ENCODE measurements at regions not wholly inside any gene's neighbourhood (a gene's known extent, or its start where the extent isn't known, plus 50 kb on each side); places are given as distances from the start of the nearest gene placed in this dataset.

GRCh38 chr1:112817555-112818373, 102.6 kb upstream of the PPM1J start:
- Mint-ChIP-seq H3K27ac (peak overlapping the region; percentile 97), H3K4me3 (no peak overlapping the region), H3K4me1 (peaks cover 54% of the 10 kb centered on the region), H3K27me3 (ENCODE audit: low read depth) (no peaks in the 10 kb centered on the region), H3K36me3 (peaks cover 7% of the 10 kb centered on the region), H3K9me3 (no peaks in the 10 kb centered on the region)
- ChIA-PET CTCF (interaction anchor here (0.7 to 2.6 kb wide), 16 partner anchors 8 to 255 kb away, joined by 3 to 18 read pairs (median 4); partner anchors contain the start of genes LRIG2 and PPM1J), POLR2A (interaction anchor here (0.6 to 1.8 kb wide), 9 partner anchors 12 to 1792 kb away, joined by 3 to 18 read pairs (median 7); partner anchors contain the start of gene LRIG2)
- ATAC-seq (peak; percentile 94), DNase-seq (ENCODE audit: low spot score) (peak; percentile 82)
- TF ChIP-seq ZSCAN18 (CRISPR knock-in tag; IDR thresholded peaks at IDR 0.05) = peak; percentile 91
- 0 out of 2 replicates have a peak, but pooled peaks have one; percentile 17 for TF ChIP-seq USF2 (CRISPR knock-in tag; IDR thresholded peaks at IDR 0.05)
- peak; percentile 52; the same call in 1 of the 2 replicates for TF ChIP-seq SMAD3 (CRISPR knock-in tag; IDR thresholded peaks at IDR 0.05; ENCODE audit: borderline replicate concordance)
- TF ChIP-seq TCF7 (CRISPR knock-in tag; IDR thresholded peaks at IDR 0.05; ENCODE audit: low read depth) = no peak
- TF ChIP-seq FOXJ3 (CRISPR knock-in tag; IDR thresholded peaks at IDR 0.05; ENCODE audit: borderline replicate concordance) = no peak
- TF ChIP-seq ZNF425 (CRISPR knock-in tag; conservative IDR thresholded peaks at IDR 0.05) = no peak
- 0 out of 2 replicates have a peak, but pooled peaks have one; percentile 32 for TF ChIP-seq CREM (CRISPR knock-in tag; IDR thresholded peaks at IDR 0.05)
- no peak for TF ChIP-seq SOX15 (CRISPR knock-in tag; IDR thresholded peaks at IDR 0.05)
- no peak for TF ChIP-seq ZNF512 (CRISPR knock-in tag; IDR thresholded peaks at IDR 0.05; ENCODE audit: borderline replicate concordance)
- TF ChIP-seq ATF2 (CRISPR knock-in tag; IDR thresholded peaks at IDR 0.05; ENCODE audit: borderline replicate concordance, low read depth) = no peak
- no peak for TF ChIP-seq RELA (CRISPR knock-in tag; IDR thresholded peaks at IDR 0.05; ENCODE audit: borderline replicate concordance)
- TF ChIP-seq NR2C2 (CRISPR knock-in tag; IDR thresholded peaks at IDR 0.05) = no peak
- TF ChIP-seq CREB1 (CRISPR knock-in tag; IDR thresholded peaks at IDR 0.05) = no peak
- TF ChIP-seq SP1 (CRISPR knock-in tag; conservative IDR thresholded peaks at IDR 0.05) = peak; percentile 82
- TF ChIP-seq PRRX2 (CRISPR knock-in tag; IDR thresholded peaks at IDR 0.05) = no peak; the same call in 1 of the 2 replicates
- no peak for TF ChIP-seq RORB (CRISPR knock-in tag; IDR thresholded peaks at IDR 0.05)
- no peak for TF ChIP-seq JAZF1 (CRISPR knock-in tag; IDR thresholded peaks at IDR 0.05)
- TF ChIP-seq SMAD4 (CRISPR knock-in tag; IDR thresholded peaks at IDR 0.05) = no peak
- no peak for TF ChIP-seq ZNF317 (CRISPR knock-in tag; IDR thresholded peaks at IDR 0.05; ENCODE audit: borderline replicate concordance, low read depth)
- no peak for TF ChIP-seq ZMAT4 (CRISPR knock-in tag; IDR thresholded peaks at IDR 0.05)
- TF ChIP-seq ZNF138 (CRISPR knock-in tag; conservative IDR thresholded peaks at IDR 0.05) = no peak
- no peak for TF ChIP-seq GABPB1 (CRISPR knock-in tag; IDR thresholded peaks at IDR 0.05)
- no peak for TF ChIP-seq ATF1 (CRISPR knock-in tag; IDR thresholded peaks at IDR 0.05)
- TF ChIP-seq HMGA2 (CRISPR knock-in tag; IDR thresholded peaks at IDR 0.05) = no peak
- TF ChIP-seq ERG (CRISPR knock-in tag; IDR thresholded peaks at IDR 0.05) = 0 out of 2 replicates have a peak, but pooled peaks have one; percentile 40

Data from WTC11 (cell line).